GM12865 (cell line): ENCODE measurements at regions not wholly inside any gene's neighbourhood (a gene's known extent, or its start where the extent isn't known, plus 50 kb on each side); places are given as distances from the start of the nearest gene placed in this dataset.

ENCODE experiments used
- DNase-seq: peaks from one replicate; pipeline ENCODE4 v3.0.0; 2010; ENCODE audit warnings: low read depth
- H3K4me3 ChIP-seq: 2 replicates; pipeline ENCODE4 v1.5.1; 2011; ENCODE audit warnings: mild to moderate bottlenecking, low read depth, low read length, control low read depth
- CTCF ChIP-seq: IDR thresholded peaks from 2 replicates; pipeline ENCODE4 v1.5.1; 2011; ENCODE audit warnings: low read length, control low read depth, low read depth, inconsistent platforms; ENCODE audit not compliant: insufficient read depth; ENCODE audit errors: missing control alignments

- no peak for TF ChIP-seq CTCF
- no peak overlapping the region for H3K4me3 ChIP-seq
- no peak for DNase-seq
Observed at GRCh38 chr5:107776506-107776905, 105.8 kb upstream of the EFNA5 start.

DNA sequence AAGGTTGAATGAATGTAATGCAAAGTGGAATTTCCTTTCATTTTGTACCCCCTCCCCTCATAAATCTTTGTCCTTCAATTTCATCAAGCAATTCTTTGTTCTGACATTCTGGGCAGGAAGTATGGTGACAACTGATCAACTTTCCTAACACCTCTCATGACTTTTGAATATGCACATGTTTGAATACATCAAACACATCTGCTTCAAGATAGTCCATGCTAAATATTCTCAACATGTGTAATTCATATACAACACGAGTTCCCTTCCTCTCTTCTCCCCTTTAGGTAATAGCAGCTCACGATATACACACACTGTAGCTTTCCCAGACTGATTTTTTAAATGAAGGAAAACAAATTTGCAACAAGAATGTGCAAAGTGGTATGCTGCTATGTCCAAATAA, 103.6 kb upstream of the EFNA5 start:
- H3K4me3 ChIP-seq = no peak overlapping the region
- TF ChIP-seq CTCF = no peak
- DNase-seq = no peak

GRCh38 chr5:107773479-107773878, 102.7 kb upstream of the EFNA5 start:
- DNase-seq = no peak
- H3K4me3 ChIP-seq = no peak overlapping the region
- no peak for TF ChIP-seq CTCF

- no peak for DNase-seq
- TF ChIP-seq CTCF = no peak
- H3K4me3 ChIP-seq = no peak overlapping the region
Observed at GRCh38 chr5:107772418-107773310, 101.9 kb upstream of the EFNA5 start.

GRCh38 chr5:107771926-107772325, 101.2 kb upstream of the EFNA5 start:
- TF ChIP-seq CTCF = no peak
- H3K4me3 ChIP-seq = no peak overlapping the region
- no peak for DNase-seq

GRCh38 chr5:107770051-107770450, 99.3 kb upstream of the EFNA5 start:
- no peak for DNase-seq
- no peak overlapping the region for H3K4me3 ChIP-seq
- TF ChIP-seq CTCF = no peak

DNA sequence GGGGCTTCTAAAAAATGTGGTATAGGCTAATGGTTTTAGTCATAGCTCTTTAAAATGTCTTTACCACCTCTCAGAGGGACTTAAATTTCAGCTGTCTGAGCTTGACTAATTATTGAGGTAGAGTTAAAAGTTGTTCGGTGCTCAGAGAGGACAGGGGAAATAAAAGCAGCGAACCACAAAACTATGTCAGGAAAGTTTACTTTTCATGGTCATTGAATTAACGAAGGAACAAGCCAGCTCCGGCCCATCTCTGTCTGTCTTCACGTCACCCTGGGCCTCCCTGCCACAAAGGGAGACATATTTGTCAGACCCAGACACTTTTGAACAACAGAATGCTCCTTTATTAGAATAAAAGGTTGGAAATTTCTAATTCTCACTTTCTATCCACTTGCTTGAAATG, 98.8 kb upstream of the EFNA5 start:
- TF ChIP-seq CTCF = no peak
- no peak overlapping the region for H3K4me3 ChIP-seq
- DNase-seq = no peak
